HG03575 (cell line): ENCODE measurements at regions not wholly inside any gene's neighbourhood (a gene's known extent, or its start where the extent isn't known, plus 50 kb on each side); places are given as distances from the start of the nearest gene placed in this dataset.
"Not testable (repeated sequence)": the region's sequence is repeated elsewhere in the genome, so short reads cannot be mapped to it uniquely, and the experiment has no call there.

Experiments used
- ATAC-seq: cut with Tn5 transposase; IDR thresholded peaks from one replicate; pipeline ENCODE4 v1.9.1; 2021; ENCODE audit not compliant: unreplicated experiment, insufficient number of reproducible peaks, low FRiP score; ENCODE audit errors: extremely low read depth

- ATAC-seq, result no peak
Measured at GRCh38 chr12:131211340-131211938, 257.7 kb downstream of the ADGRD1 start.

- ATAC-seq, result no peak
Measured at GRCh38 chr12:131213896-131214442, 260.3 kb downstream of the ADGRD1 start.

GRCh38 chr12:131214936-131215335 lies 261.2 kb downstream of the ADGRD1 start:
- ATAC-seq, result not testable (repeated sequence)

GRCh38 chr12:131216587-131216986 lies 262.9 kb downstream of the ADGRD1 start:
- ATAC-seq, result not testable (repeated sequence)

GRCh38 chr12:131217024-131217586 lies 263.4 kb downstream of the ADGRD1 start:
- ATAC-seq, result no peak

GRCh38 chr12:131218026-131218922 lies 264.6 kb downstream of the ADGRD1 start:
- no peak for ATAC-seq

- no peak for ATAC-seq
Measured at GRCh38 chr12:131218923-131219669, 265.4 kb downstream of the ADGRD1 start.

GRCh38 chr12:131219670-131220330 lies 266.1 kb downstream of the ADGRD1 start:
- no peak for ATAC-seq

- ATAC-seq, result no peak
Measured at GRCh38 chr12:131220331-131220685, 266.6 kb downstream of the ADGRD1 start.

GRCh38 chr12:131221061-131221956 lies 267.6 kb downstream of the ADGRD1 start:
- ATAC-seq, result no peak

- ATAC-seq, result no peak
Measured at GRCh38 chr12:131221957-131222328, 268.2 kb downstream of the ADGRD1 start.

- peak; percentile 49 for ATAC-seq
Measured at GRCh38 chr12:131222329-131223139, 268.8 kb downstream of the ADGRD1 start.

GRCh38 chr12:131223171-131223761 lies 269.6 kb downstream of the ADGRD1 start:
- no peak for ATAC-seq

GRCh38 chr12:131223791-131224225 lies 270.1 kb downstream of the ADGRD1 start:
- no peak for ATAC-seq

- ATAC-seq, result not testable (repeated sequence)
Measured at GRCh38 chr12:131224226-131225065, 270.7 kb downstream of the ADGRD1 start.

- ATAC-seq, result not testable (repeated sequence)
Measured at GRCh38 chr12:131225066-131225380, 271.3 kb downstream of the ADGRD1 start.
